H1 (cell line): ENCODE measurements at regions not wholly inside any gene's neighbourhood (a gene's known extent, or its start where the extent isn't known, plus 50 kb on each side); places are given as distances from the start of the nearest gene placed in this dataset.

Experiments used
- CTCF ChIA-PET: fragments of 300-600 bp; sonication (Branson Sonifier 250); formaldehyde crosslinking; loops from one replicate; lab custom pipeline; 2021; ENCODE audit not compliant: partially characterized antibody; lab: Charles Lee
- POLR2A ChIA-PET: fragments of 300-600 bp; sonication (Branson Sonifier 250); formaldehyde crosslinking; loops from one replicate; lab custom pipeline; 2021; ENCODE audit warnings: inconsistent platforms; ENCODE audit not compliant: partially characterized antibody; lab: Charles Lee
- DNase-seq, 2 experiments: peaks; one replicate each; pipeline versions ENCODE4 v3.0.0 to v3.0.0-alpha.2; 2010 to 2022; ENCODE audit warnings: low spot score in 2 of 2, low read depth in 1 of 2, mixed read lengths in 1 of 2
- FAIRE-seq: peaks from 2 replicates; lab custom pipeline; 2011; peaks lifted over from hg19 to GRCh38; lab: Jason Lieb, UNC
- H2AFZ ChIP-seq: 2 replicates; pipeline ENCODE4 v1.8.1; 2012; ENCODE audit warnings: low read length, inconsistent platforms
- H2AK5ac ChIP-seq: 2 replicates; pipeline ENCODE4 v1.6.1; 2013; ENCODE audit warnings: low read depth, low read length
- H2BK120ac ChIP-seq: replicated peaks from 2 replicates; pipeline ENCODE3; 2013; ENCODE audit warnings: low read depth, low read length, inconsistent platforms
- H2BK12ac ChIP-seq: 2 replicates; pipeline ENCODE4 v1.6.1; 2013; ENCODE audit warnings: low read depth, low read length
- H2BK15ac ChIP-seq: 2 replicates; pipeline ENCODE4 v1.6.1; 2013; ENCODE audit warnings: low read length
- H2BK20ac ChIP-seq: 2 replicates; pipeline ENCODE4 v1.6.1; 2013; ENCODE audit warnings: low read length
- H2BK5ac ChIP-seq: 2 replicates; pipeline ENCODE4 v1.6.1; 2013; ENCODE audit warnings: low read depth, low read length
- H3K14ac ChIP-seq: 2 replicates; pipeline ENCODE4 v1.6.1; 2013; ENCODE audit warnings: inconsistent platforms; ENCODE audit not compliant: insufficient read length
- H3K18ac ChIP-seq: 2 replicates; pipeline ENCODE4 v1.6.1; 2013; ENCODE audit warnings: low read length; ENCODE audit errors: extremely low read depth
- H3K23ac ChIP-seq: 2 replicates; pipeline ENCODE4 v1.6.1; 2013; ENCODE audit warnings: inconsistent platforms; ENCODE audit not compliant: insufficient read length
- H3K23me2 ChIP-seq: 2 replicates; pipeline ENCODE4 v1.6.1; 2013; ENCODE audit warnings: low read depth, low read length
- H3K27ac ChIP-seq: 2 replicates; pipeline ENCODE4 v1.6.1; 2011; ENCODE audit warnings: low read depth, low read length, inconsistent platforms
- H3K27me3 ChIP-seq, 4 experiments: replicated peaks in 1 of 4; 1 replicate in 1 of 4; 2 replicates in 3 of 4; pipeline versions ENCODE4 v1.6.1 to v1.8.1; 2011 to 2013; ENCODE audit warnings: low read length in 3 of 4, mild to moderate bottlenecking in 3 of 4, inconsistent platforms in 2 of 4, mixed read lengths in 2 of 4, moderate library complexity in 1 of 4; ENCODE audit not compliant: control insufficient read depth in 3 of 4, insufficient read depth in 3 of 4; ENCODE audit errors: extremely low read depth in 1 of 4
- H3K36me3 ChIP-seq, 4 experiments: 2 replicates each; pipeline versions ENCODE4 v1.6.1 to v1.8.1; 2011 to 2013; ENCODE audit warnings: mild to moderate bottlenecking in 4 of 4, low read length in 3 of 4, moderate library complexity in 2 of 4, control low read depth in 1 of 4, inconsistent platforms in 1 of 4; ENCODE audit not compliant: insufficient read depth in 4 of 4, control insufficient read depth in 2 of 4
- H3K4ac ChIP-seq: replicated peaks from 2 replicates; pipeline ENCODE3; 2013; ENCODE audit warnings: low read length, low read depth, mixed read lengths, inconsistent platforms; ENCODE audit not compliant: insufficient read length
- H3K4me1 ChIP-seq, 4 experiments: replicated peaks in 1 of 4; 1 replicate in 1 of 4; 2 replicates in 3 of 4; pipeline versions ENCODE4 v1.6.1 to v1.8.1; 2011 to 2013; ENCODE audit warnings: low read length in 3 of 4, inconsistent platforms in 2 of 4, mixed read lengths in 1 of 4; ENCODE audit not compliant: insufficient read depth in 4 of 4, control insufficient read depth in 3 of 4
- H3K4me2 ChIP-seq, 2 experiments: 2 replicates each; pipeline versions ENCODE4 v1.6.1 to v1.8.1; 2011 to 2013; ENCODE audit warnings: low read depth in 2 of 2, low read length in 2 of 2, control low read depth in 1 of 2, inconsistent platforms in 1 of 2, mild to moderate bottlenecking in 1 of 2; ENCODE audit not compliant: insufficient read depth in 1 of 2
- H3K4me3 ChIP-seq, 4 experiments: fragments of 200-600, 300-600 bp in 1 of 4; sonication (generic), shearing (Covaris generic), sonication (Bioruptor Twin) in 1 of 4; 2 replicates each; pipeline versions ENCODE4 v1.5.1 to v1.8.1; 2011 to 2016; ENCODE audit warnings: low read length in 4 of 4, low read depth in 3 of 4, control low read depth in 2 of 4, inconsistent platforms in 2 of 4, mild to moderate bottlenecking in 2 of 4, mixed read lengths in 1 of 4, moderate library complexity in 1 of 4; ENCODE audit not compliant: insufficient read depth in 2 of 4; ENCODE audit errors: extremely low read depth in 1 of 4
- H3K56ac ChIP-seq: replicated peaks from 2 replicates; pipeline ENCODE3; 2013; ENCODE audit warnings: low read depth, mild to moderate bottlenecking, mixed read lengths, low read length, inconsistent platforms; ENCODE audit not compliant: insufficient read length
- H3K79me1 ChIP-seq: 2 replicates; pipeline ENCODE4 v1.6.1; 2013; ENCODE audit warnings: low read depth, low read length, control low read depth
- H3K79me2 ChIP-seq, 2 experiments: 2 replicates each; pipeline versions ENCODE4 v1.6.1 to v1.8.1; 2012 to 2013; ENCODE audit warnings: low read length in 2 of 2, mild to moderate bottlenecking in 2 of 2, inconsistent platforms in 1 of 2; ENCODE audit not compliant: insufficient read depth in 2 of 2, control insufficient read depth in 1 of 2
- H3K9ac ChIP-seq, 4 experiments: replicated peaks in 1 of 4; 1 replicate in 1 of 4; 2 replicates in 3 of 4; pipeline versions ENCODE4 v1.6.1 to v1.8.1; 2011 to 2013; ENCODE audit warnings: low read depth in 3 of 4, low read length in 3 of 4, control low read depth in 2 of 4, mild to moderate bottlenecking in 2 of 4, moderate library complexity in 2 of 4, inconsistent platforms in 1 of 4; ENCODE audit errors: extremely low read depth in 1 of 4
- H3K9me3 ChIP-seq, 2 experiments: 2 replicates each; pipeline versions ENCODE4 v1.6.1 to v1.8.1; 2012 to 2013; ENCODE audit warnings: mild to moderate bottlenecking in 2 of 2, moderate library complexity in 2 of 2, control low read depth in 1 of 2, inconsistent platforms in 1 of 2, low read depth in 1 of 2, low read length in 1 of 2, mixed read lengths in 1 of 2; ENCODE audit not compliant: insufficient read depth in 2 of 2
- H4K20me1 ChIP-seq, 2 experiments: replicated peaks in 1 of 2; 2 replicates each; pipeline versions ENCODE3 to v1.8.1; 2011 to 2013; ENCODE audit warnings: inconsistent platforms in 2 of 2, low read length in 2 of 2, mild to moderate bottlenecking in 1 of 2; ENCODE audit not compliant: insufficient read depth in 2 of 2, control insufficient read depth in 1 of 2
- H4K5ac ChIP-seq: 2 replicates; pipeline ENCODE4 v1.6.1; 2013; ENCODE audit warnings: low read length, low read depth, mixed read lengths, inconsistent platforms; ENCODE audit not compliant: insufficient read length
- H4K8ac ChIP-seq: 2 replicates; pipeline ENCODE4 v1.8.0; 2013; ENCODE audit warnings: mild to moderate bottlenecking, moderate library complexity, low read length, inconsistent platforms; ENCODE audit not compliant: insufficient read depth; ENCODE audit errors: extremely low read depth
- H4K91ac ChIP-seq: replicated peaks from 2 replicates; pipeline ENCODE3; 2013; ENCODE audit warnings: low read length, mixed read lengths, inconsistent platforms; ENCODE audit not compliant: insufficient read length
- CBX5 ChIP-seq: fragments of 300-800, 300-1000 bp; sonication (generic); IDR thresholded peaks from 2 replicates; pipeline ENCODE4 v1.7.1; 2016; ENCODE audit warnings: antibody characterized with exemption, low read length, low read depth
- MAFK ChIP-seq: IDR thresholded peaks from 2 replicates; pipeline ENCODE4 v1.6.1; 2012; ENCODE audit warnings: low read depth, mild to moderate bottlenecking, improper control_type of control experiment, low read length
- SRF ChIP-seq: IDR thresholded peaks from 2 replicates; pipeline ENCODE4 v1.6.1; 2011; ENCODE audit warnings: mild to moderate bottlenecking, low read depth, low read length, moderate library complexity
- TBP ChIP-seq: IDR thresholded peaks from 2 replicates; pipeline ENCODE4 v1.6.1; 2011; ENCODE audit warnings: low read depth, low read length, improper control_type of control experiment
- WGBS, 2 experiments: shearing (Covaris generic) in 1 of 2; methylation state at CpG; one replicate each; pipeline versions ENCODE4 v1.1.6 to v1.1.7; 2013 to 2015; ENCODE audit warnings: low lambda C conversion rate in 2 of 2, mixed read lengths in 2 of 2, inconsistent platforms in 1 of 2, low coverage in 1 of 2, missing lambda C conversion rate in 1 of 2; ENCODE audit not compliant: insufficient replicate concordance in 2 of 2, insufficient coverage in 1 of 2, insufficient read length in 1 of 2; ENCODE audit errors: extremely low coverage in 1 of 2, missing lambda C conversion rate in 1 of 2; 5-methylcytosine and 5-hydroxymethylcytosine counted together

DNA sequence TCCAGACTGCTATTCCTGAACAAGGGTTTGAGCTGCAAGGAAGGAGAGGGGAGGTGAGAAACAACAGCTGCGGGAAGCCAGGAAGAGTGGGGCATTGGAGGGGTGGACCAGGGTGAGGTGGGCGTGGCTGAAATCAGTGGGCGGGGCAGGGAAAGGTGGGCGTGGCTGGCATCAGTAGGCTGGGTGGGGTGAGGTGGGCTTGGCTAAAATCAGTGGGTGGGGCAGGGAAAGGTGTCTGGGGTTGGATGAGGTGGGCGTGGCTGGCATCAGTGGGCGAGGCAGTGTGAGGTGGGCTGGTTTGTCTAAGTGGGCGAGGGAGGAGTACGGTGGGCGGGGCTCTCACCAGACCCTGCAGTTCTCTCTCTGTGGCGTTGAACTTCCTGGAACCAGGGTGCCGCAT is 87.6 kb downstream of the MUC16 start:
- H2BK5ac ChIP-seq, result no peak overlapping the region
- H2BK120ac ChIP-seq, result no peak overlapping the region
- no peak overlapping the region for H3K4ac ChIP-seq
- no peak overlapping the region for H3K9ac ChIP-seq
- H3K23me2 ChIP-seq, result peaks cover 2% of the 10 kb centered on the region
- DNase-seq (no peak), FAIRE-seq (no peak)
- WGBS, 2 experiments, result 67% methylated on average over 8 of the region's 11 CpGs; no CpG with 5 or more reads in 1 of the 2 experiments
- H3K4me2 ChIP-seq, result no peak overlapping the region
- no peak overlapping the region for H4K8ac ChIP-seq
- no peaks in the 10 kb centered on the region for H3K79me2 ChIP-seq
- no peak overlapping the region for H3K56ac ChIP-seq
- no peak overlapping the region for H3K18ac ChIP-seq
- H3K79me1 ChIP-seq, result no peaks in the 10 kb centered on the region
- H3K4me1 ChIP-seq, result no peaks in the 10 kb centered on the region
- no peak overlapping the region for H3K27ac ChIP-seq
- H2AK5ac ChIP-seq, result no peak overlapping the region
- H2BK15ac ChIP-seq, result no peak overlapping the region
- H3K4me3 ChIP-seq, result no peak overlapping the region
- no peak overlapping the region for H2BK12ac ChIP-seq
- H3K14ac ChIP-seq, result no peak overlapping the region
- CTCF ChIA-PET, result no interaction called here
- TF ChIP-seq SRF (no peak), CBX5 (no peak), MAFK (no peak), TBP (no peak)
- no peak overlapping the region for H2AFZ ChIP-seq
- H3K36me3 ChIP-seq, result no peaks in the 10 kb centered on the region
- POLR2A ChIA-PET, result no interaction called here
- H3K9me3 ChIP-seq, result peaks cover 53 to 70% of the 10 kb centered on the region in 2 experiments
- H3K27me3 ChIP-seq, result no peaks in the 10 kb centered on the region
- H4K91ac ChIP-seq, result no peak overlapping the region
- H4K5ac ChIP-seq, result no peak overlapping the region
- no peak overlapping the region for H3K23ac ChIP-seq
- H2BK20ac ChIP-seq, result no peak overlapping the region
- H4K20me1 ChIP-seq, result no peaks in the 10 kb centered on the region
